ENCODE measurements at regions not wholly inside any gene's neighbourhood (a gene's known extent, or its start where the extent isn't known, plus 50 kb on each side); places are given as distances from the start of the nearest gene placed in this dataset.

DNA sequence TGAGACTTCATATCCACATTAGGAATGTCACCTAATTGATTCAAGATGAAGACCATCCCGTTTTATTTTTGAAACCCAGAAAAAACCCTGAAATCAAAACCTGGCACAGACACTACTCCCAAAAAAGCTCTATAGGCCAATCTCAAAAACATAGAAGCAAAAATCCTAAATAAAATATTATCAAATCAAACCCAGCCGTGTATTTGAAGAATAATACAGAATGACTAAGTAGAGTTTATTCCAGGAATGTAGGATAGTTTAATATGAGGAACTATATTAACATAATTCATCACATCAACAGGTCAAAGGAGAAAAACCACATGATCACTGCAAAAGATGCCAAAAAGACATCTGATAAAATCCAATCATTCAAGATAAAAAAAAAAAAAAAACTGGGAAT is 167.1 kb downstream of the ACTL7B start:
- TF ChIP-seq, protein P1, sequence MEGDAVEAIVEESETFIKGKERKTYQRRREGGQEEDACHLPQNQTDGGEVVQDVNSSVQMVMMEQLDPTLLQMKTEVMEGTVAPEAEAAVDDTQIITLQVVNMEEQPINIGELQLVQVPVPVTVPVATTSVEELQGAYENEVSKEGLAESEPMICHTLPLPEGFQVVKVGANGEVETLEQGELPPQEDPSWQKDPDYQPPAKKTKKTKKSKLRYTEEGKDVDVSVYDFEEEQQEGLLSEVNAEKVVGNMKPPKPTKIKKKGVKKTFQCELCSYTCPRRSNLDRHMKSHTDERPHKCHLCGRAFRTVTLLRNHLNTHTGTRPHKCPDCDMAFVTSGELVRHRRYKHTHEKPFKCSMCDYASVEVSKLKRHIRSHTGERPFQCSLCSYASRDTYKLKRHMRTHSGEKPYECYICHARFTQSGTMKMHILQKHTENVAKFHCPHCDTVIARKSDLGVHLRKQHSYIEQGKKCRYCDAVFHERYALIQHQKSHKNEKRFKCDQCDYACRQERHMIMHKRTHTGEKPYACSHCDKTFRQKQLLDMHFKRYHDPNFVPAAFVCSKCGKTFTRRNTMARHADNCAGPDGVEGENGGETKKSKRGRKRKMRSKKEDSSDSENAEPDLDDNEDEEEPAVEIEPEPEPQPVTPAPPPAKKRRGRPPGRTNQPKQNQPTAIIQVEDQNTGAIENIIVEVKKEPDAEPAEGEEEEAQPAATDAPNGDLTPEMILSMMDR (conservative IDR thresholded peaks at IDR 0.05; ENCODE audit: low read depth): no peak
- ChIA-PET POLR2A (ENCODE audit: low non-redundant PET) (interaction anchor here (0.6 kb wide), 1 partner anchor 38 kb away, joined by 3 read pairs; no protein-coding TSS in a partner anchor), CTCF (interaction anchor here (0.6 kb wide), 1 partner anchor 511 kb away, joined by 4 read pairs; no protein-coding TSS in a partner anchor)
- H3K27ac ChIP-seq: no peak overlapping the region
- no peak for DNase-seq (ENCODE audit: low spot score)

DNA sequence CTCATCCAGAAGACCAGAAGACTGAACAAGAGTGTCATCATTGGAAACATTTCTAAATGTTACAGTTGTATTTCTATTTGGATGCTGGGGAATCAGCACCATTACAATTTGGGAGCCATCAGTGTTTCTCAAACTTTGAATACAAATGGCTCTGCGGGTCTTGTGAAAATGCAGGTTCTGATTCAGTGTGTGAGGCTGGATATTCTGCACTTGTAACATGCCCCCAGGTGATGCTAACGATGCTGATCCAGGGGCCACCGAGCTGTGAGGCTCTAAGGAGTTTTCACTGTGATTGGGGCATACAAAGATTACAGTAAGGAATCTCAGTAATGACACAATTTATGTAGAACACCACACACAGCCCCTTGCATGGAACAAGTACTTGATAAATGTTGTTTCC is 167.7 kb downstream of the ACTL7B start:
- CTCF ChIA-PET: interaction anchor here (0.9 kb wide), 1 partner anchor 30 kb away, joined by 3 read pairs; no protein-coding TSS in a partner anchor
- TF ChIP-seq, protein P1 (conservative IDR thresholded peaks at IDR 0.05; ENCODE audit: low read depth): no peak
- no peak for DNase-seq (ENCODE audit: low spot score)
- H3K27ac ChIP-seq: no peak overlapping the region
- POLR2A ChIA-PET (ENCODE audit: low non-redundant PET): no interaction called here

DNA sequence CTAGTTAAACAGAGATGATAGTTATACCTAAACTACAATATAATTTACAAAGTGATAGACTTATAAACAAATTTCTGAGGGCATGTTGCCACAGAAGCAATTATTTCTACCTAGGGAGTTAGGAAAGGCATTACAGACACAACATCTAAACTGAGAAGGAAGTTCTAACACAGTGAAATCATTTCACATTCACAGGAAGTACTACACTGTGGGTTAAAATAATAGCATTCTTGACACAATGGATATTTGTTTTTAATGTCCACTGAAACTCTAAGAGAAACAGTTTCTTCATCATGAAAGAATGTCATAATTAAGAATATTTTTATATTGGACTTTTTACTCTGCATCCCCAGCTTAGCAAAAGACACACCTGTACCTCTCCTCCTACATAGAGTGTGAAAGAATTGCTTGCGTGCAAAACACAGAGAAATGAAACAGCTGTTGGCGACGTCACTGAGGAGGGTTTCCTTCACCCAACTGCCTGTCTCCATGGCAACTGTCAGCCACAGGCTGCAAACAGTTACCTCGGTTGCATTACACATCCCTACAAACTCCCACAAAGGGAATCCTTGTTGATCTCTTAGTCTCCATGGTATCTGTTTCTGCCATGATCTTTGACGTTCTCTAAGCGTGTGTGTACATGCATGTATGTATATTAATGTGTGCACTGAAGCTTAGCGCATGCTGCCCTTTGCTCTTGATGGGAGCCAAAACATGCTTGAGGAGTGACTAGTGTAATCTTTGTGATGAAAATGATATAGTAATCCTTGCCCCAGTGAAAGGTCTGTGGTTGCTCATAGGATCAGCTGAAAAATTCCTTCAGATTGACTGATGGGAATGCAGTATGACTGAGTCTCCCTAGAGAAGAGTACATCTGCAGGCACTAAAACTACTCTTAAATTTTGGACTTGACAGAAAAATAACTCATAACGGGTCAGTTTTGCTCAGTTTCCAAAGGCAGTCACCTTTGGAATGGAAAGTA is 168.5 kb downstream of the ACTL7B start:
- ChIA-PET CTCF (interaction anchor here (0.6 to 0.9 kb wide), 2 partner anchors 30 to 1222 kb away, joined by 3 read pairs; no protein-coding TSS in a partner anchor), POLR2A (ENCODE audit: low non-redundant PET) (no interaction called here)
- TF ChIP-seq, protein P1 (conservative IDR thresholded peaks at IDR 0.05; ENCODE audit: low read depth): no peak
- H3K27ac ChIP-seq: no peak overlapping the region
- DNase-seq (ENCODE audit: low spot score): no peak

DNA sequence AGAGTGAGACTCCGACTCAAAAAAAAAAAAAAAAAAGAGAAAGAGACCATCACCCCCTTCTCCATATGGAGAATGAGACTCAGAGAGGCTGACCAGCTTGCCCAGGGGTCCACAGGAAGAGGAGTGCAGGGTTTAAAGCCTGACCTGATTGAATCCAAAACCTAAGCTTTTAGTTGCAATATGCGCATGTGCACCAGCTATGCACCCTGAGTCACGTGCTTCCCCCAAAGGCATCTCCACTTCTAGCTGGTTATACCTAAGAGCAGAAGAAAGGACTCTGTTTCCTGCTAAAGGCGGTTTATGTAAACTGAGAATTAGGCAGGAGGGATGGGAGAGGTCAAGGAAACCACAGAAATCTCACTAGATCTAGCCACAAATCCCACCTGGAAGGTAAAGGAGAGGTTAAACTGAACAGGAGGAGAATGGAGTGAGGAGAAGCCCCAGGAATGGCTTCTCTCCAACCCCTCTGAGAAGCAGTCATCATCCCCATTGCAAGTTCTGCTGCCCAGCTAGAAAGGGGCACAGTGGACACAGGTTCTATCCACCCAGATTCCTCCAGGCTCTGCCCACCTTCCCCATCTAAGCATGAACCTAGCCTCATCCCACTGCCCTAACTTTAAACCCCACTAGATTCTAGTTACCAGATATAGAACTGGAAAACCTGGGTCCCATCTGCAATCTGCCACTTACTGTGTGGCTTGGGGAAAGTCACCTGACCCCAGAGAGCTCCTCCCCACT is 171.3 kb downstream of the ACTL7B start:
- CTCF ChIA-PET: interaction anchor here (1.2 kb wide), 1 partner anchor 11 kb away, joined by 3 read pairs; no protein-coding TSS in a partner anchor
- H3K27ac ChIP-seq: no peak overlapping the region
- DNase-seq (ENCODE audit: low spot score): no peak
- POLR2A ChIA-PET (ENCODE audit: low non-redundant PET): no interaction called here
- TF ChIP-seq, protein P1 (conservative IDR thresholded peaks at IDR 0.05; ENCODE audit: low read depth): no peak

DNA sequence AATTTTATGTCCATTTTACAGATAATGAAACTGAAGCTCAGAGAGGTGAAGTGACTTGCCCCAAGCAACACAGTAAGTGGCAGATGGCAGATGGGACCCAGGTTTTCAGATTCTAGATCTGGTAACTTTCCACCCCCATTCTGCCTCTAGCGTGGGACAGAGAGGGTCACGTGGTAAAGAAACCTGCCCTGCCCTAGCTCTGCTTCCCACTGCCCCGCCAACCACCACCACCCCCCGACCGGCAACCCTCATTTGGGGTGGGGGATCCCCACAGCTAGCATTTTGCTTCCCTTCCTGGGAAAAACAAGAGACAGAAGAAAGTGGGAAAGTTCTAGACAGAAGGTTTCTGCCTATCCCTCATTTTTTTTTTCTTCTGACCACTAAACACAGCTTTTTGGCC is 172.5 kb downstream of the ACTL7B start:
- POLR2A ChIA-PET (ENCODE audit: low non-redundant PET): no interaction called here
- CTCF ChIA-PET: no interaction called here
- DNase-seq (ENCODE audit: low spot score): no peak
- no peak overlapping the region for H3K27ac ChIP-seq
- TF ChIP-seq, protein P1 (conservative IDR thresholded peaks at IDR 0.05; ENCODE audit: low read depth): no peak
